DOHH2 (cell line): ENCODE measurements at regions not wholly inside any gene's neighbourhood (a gene's known extent, or its start where the extent isn't known, plus 50 kb on each side); places are given as distances from the start of the nearest gene placed in this dataset.

Experiments used
- CTCF ChIP-seq: fragments of 200-600 bp; sonication (generic); IDR thresholded peaks from one replicate; pipeline ENCODE4 v1.5.1; 2014; ENCODE audit warnings: antibody characterized with exemption, mild to moderate bottlenecking, low read depth, low read length; ENCODE audit not compliant: poor library complexity, severe bottlenecking
- EZH2phosphoT487 ChIP-seq: fragments of 200-600 bp; sonication (generic); IDR thresholded peaks from 2 replicates; pipeline ENCODE4 v1.6.1; 2017; ENCODE audit warnings: borderline replicate concordance, mild to moderate bottlenecking, antibody characterized with exemption, low read length, moderate library complexity, mixed read lengths

- TF ChIP-seq CTCF (no peak), EZH2phosphoT487 (no peak)
Measured at GRCh38 chr1:209103092-209103491, 480.4 kb upstream of the CAMK1G start.
